ENCODE measurements at regions not wholly inside any gene's neighbourhood (a gene's known extent, or its start where the extent isn't known, plus 50 kb on each side); places are given as distances from the start of the nearest gene placed in this dataset.

GRCh38 chr4:18878561-18878960, 857.0 kb upstream of the LCORL start:
- TF ChIP-seq, protein P1, sequence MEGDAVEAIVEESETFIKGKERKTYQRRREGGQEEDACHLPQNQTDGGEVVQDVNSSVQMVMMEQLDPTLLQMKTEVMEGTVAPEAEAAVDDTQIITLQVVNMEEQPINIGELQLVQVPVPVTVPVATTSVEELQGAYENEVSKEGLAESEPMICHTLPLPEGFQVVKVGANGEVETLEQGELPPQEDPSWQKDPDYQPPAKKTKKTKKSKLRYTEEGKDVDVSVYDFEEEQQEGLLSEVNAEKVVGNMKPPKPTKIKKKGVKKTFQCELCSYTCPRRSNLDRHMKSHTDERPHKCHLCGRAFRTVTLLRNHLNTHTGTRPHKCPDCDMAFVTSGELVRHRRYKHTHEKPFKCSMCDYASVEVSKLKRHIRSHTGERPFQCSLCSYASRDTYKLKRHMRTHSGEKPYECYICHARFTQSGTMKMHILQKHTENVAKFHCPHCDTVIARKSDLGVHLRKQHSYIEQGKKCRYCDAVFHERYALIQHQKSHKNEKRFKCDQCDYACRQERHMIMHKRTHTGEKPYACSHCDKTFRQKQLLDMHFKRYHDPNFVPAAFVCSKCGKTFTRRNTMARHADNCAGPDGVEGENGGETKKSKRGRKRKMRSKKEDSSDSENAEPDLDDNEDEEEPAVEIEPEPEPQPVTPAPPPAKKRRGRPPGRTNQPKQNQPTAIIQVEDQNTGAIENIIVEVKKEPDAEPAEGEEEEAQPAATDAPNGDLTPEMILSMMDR (IDR thresholded peaks at IDR 0.05), result no peak
- TF ChIP-seq POLR2A (IDR thresholded peaks at IDR 0.05), result no peak

Measured in testis (tissue), 2 donors.